ENCODE measurements at regions not wholly inside any gene's neighbourhood (a gene's known extent, or its start where the extent isn't known, plus 50 kb on each side); places are given as distances from the start of the nearest gene placed in this dataset.

DNA sequence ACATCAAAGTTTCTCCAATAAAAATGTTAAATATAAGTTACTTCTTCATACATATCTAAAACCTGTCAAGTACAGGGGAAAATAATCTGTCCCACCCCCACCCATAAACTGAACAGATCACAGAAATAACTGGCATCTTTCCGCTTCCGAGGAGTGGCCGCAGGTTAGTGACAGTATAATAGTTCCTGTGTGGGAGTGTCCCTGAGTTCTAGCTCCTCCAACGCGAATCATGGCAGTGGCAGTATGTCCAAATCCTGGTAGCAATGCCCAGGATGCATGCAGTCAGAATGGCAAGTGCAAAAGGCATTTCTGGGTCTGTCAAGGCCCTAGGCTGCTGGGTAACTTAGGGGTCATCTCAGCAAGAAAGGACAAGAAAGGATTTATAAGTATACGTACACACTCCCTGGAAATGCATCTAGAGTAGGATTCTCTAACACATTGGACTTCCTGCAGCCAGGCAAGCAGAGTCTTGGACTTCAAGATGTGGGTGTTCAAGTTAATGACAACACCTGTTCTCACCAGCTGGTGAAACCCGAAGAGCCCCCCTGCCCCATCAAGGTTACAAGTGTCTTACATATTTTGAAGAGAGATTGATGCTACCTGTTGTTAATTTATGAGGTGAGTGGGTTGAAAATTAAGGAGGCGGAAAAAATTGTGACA is 94.4 kb upstream of the COL1A2 start:
- ChIA-PET POLR2A (interaction anchor here (1.0 kb wide), 1 partner anchor 12 kb away, joined by 3 read pairs; no protein-coding TSS in a partner anchor), CTCF (no interaction called here)
- TF ChIP-seq ELF4 (IDR thresholded peaks at IDR 0.05) (no peak), ARNT (IDR thresholded peaks at IDR 0.05) (no peak), NFRKB (IDR thresholded peaks at IDR 0.05) (no peak), BHLHE40 (IDR thresholded peaks at IDR 0.05; ENCODE audit: borderline replicate concordance) (no peak), LEF1 (IDR thresholded peaks at IDR 0.05; ENCODE audit: borderline replicate concordance) (no peak), FOXM1 (IDR thresholded peaks at IDR 0.05; ENCODE audit: borderline replicate concordance) (no peak), CTBP1 (IDR thresholded peaks at IDR 0.05; ENCODE audit: borderline replicate concordance) (no peak)
- DNase-seq (ENCODE audit: extremely low spot score): no peak

DNA sequence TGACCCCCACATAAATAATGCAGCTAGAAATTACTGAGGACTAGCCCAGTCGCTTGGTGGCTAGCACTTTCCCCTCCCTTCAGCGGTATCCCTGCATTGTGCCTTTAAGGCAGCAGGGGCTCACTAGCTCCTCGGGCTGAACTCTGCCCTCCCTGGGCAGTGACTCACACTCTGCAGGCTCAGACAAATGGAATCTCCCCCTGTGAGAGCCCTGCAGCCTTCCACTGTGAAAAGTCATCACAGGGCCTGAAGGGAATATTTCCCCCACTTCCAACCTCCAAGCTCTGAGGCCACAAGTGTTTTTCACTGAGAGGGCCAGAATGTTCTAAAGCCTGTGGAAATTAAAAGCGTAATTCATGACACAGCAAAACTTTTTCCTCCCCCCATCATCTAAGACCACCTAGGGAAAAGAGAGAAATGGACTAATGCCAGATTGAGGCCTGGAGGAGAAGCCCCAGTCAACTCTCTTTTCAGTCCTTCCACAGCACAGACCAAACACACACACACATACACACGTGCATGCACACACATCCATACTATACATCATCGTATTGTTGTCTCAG is 93.6 kb upstream of the COL1A2 start:
- DNase-seq (ENCODE audit: extremely low spot score): peak; percentile 60
- ChIA-PET CTCF (no interaction called here), POLR2A (interaction anchor here (1.0 kb wide), 1 partner anchor 13 kb away, joined by 3 read pairs; no protein-coding TSS in a partner anchor)
- TF ChIP-seq TARDBP (IDR thresholded peaks at IDR 0.05): no peak
- TF ChIP-seq BHLHE40 (IDR thresholded peaks at IDR 0.05; ENCODE audit: borderline replicate concordance): no peak
- TF ChIP-seq L3MBTL2 (conservative IDR thresholded peaks at IDR 0.05): no peak
- TF ChIP-seq SUZ12 (IDR thresholded peaks at IDR 0.05): no peak
- no peak for TF ChIP-seq ZNF384 (IDR thresholded peaks at IDR 0.05)
- no peak for TF ChIP-seq HDGF (IDR thresholded peaks at IDR 0.05; ENCODE audit: borderline replicate concordance)
- TF ChIP-seq ARNT (IDR thresholded peaks at IDR 0.05): no peak
- TF ChIP-seq FOXK2 (IDR thresholded peaks at IDR 0.05): no peak
- TF ChIP-seq, protein P1, sequence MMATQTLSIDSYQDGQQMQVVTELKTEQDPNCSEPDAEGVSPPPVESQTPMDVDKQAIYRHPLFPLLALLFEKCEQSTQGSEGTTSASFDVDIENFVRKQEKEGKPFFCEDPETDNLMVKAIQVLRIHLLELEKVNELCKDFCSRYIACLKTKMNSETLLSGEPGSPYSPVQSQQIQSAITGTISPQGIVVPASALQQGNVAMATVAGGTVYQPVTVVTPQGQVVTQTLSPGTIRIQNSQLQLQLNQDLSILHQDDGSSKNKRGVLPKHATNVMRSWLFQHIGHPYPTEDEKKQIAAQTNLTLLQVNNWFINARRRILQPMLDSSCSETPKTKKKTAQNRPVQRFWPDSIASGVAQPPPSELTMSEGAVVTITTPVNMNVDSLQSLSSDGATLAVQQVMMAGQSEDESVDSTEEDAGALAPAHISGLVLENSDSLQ (IDR thresholded peaks at IDR 0.05): no peak
- no peak for TF ChIP-seq NFRKB (IDR thresholded peaks at IDR 0.05)
- TF ChIP-seq FOXM1 (IDR thresholded peaks at IDR 0.05; ENCODE audit: borderline replicate concordance): no peak
- no peak for TF ChIP-seq LEF1 (IDR thresholded peaks at IDR 0.05; ENCODE audit: borderline replicate concordance)
- no peak for TF ChIP-seq CTBP1 (IDR thresholded peaks at IDR 0.05; ENCODE audit: borderline replicate concordance)
- TF ChIP-seq FOXA1 (IDR thresholded peaks at IDR 0.05): no peak
- no peak for TF ChIP-seq ELF4 (IDR thresholded peaks at IDR 0.05)

DNA sequence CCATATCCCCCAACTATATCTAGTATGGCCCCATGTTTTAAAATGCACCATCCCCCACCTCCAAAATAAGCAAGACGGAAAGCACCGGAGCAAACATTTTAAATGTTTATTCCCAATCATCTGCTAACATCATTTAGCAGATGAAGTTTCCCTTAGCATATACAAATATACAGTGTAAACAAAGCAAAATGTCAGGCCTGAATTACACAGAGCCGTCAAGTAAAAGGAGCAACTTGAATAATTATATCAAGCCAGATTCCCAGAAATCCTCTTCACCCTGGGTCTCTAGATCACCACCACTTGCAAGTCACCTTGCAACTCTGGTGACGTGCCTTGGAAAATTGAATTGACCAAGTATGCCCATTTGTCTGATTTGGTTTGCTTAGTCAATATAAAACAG is 91.6 kb upstream of the COL1A2 start:
- ChIA-PET CTCF (no interaction called here), POLR2A (no interaction called here)
- no peak for TF ChIP-seq ARNT (IDR thresholded peaks at IDR 0.05)
- no peak for DNase-seq (ENCODE audit: extremely low spot score)

DNA sequence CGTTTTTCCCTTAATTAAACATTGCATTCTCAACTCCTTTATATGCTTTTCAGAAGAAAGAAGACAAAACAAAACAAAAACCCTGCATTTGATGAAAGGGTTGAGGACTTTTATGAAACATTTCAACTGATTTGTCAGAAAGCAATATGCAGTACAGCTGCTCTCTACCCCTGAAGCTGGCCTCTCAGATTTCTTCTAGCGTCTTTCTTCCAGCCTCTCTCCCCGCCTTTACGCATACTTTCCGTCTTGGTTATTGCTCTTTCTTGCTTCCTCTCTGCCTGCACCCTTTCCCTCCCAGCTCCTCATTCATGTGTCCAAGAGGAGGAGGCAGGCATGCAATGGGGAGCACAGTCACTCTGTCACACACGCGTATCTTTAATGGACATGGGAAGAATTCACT is 91.0 kb upstream of the COL1A2 start:
- POLR2A ChIA-PET: no interaction called here
- TF ChIP-seq ELF4 (IDR thresholded peaks at IDR 0.05): no peak
- no peak for TF ChIP-seq BHLHE40 (IDR thresholded peaks at IDR 0.05; ENCODE audit: borderline replicate concordance)
- no peak for TF ChIP-seq TARDBP (IDR thresholded peaks at IDR 0.05)
- no peak for TF ChIP-seq NFRKB (IDR thresholded peaks at IDR 0.05)
- CTCF ChIA-PET: no interaction called here
- no peak for DNase-seq (ENCODE audit: extremely low spot score)

DNA sequence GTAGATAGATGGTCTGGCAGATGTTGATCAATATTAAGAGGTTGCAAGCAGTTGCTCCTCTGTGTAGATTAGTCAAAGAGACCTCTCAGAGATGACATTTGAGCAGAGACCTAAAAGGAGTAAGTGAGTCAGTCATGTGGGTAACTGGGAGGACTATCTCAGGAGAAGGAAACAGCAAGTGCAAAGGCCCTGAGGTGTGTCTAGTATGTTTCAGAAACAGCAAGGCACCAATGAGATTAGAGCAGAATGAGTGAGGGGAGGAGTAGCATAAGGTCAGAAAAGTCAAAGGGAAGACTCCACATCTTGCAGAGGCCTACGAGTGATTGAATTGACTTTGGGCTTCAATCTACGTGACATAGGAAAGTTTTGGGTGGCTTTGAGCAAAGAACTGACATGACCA is 89.8 kb upstream of the COL1A2 start:
- DNase-seq (ENCODE audit: extremely low spot score): no peak
- TF ChIP-seq FOXK2 (IDR thresholded peaks at IDR 0.05) (no peak), BHLHE40 (IDR thresholded peaks at IDR 0.05; ENCODE audit: borderline replicate concordance) (no peak), HDGF (IDR thresholded peaks at IDR 0.05; ENCODE audit: borderline replicate concordance) (no peak), SUZ12 (IDR thresholded peaks at IDR 0.05) (no peak), CTBP1 (IDR thresholded peaks at IDR 0.05; ENCODE audit: borderline replicate concordance) (no peak), FOXM1 (IDR thresholded peaks at IDR 0.05; ENCODE audit: borderline replicate concordance) (no peak), SP1 (IDR thresholded peaks at IDR 0.05) (no peak), ZNF384 (IDR thresholded peaks at IDR 0.05) (no peak), TARDBP (IDR thresholded peaks at IDR 0.05) (no peak), ARNT (IDR thresholded peaks at IDR 0.05) (no peak)
- TF ChIP-seq, protein P1 (IDR thresholded peaks at IDR 0.05): no peak
- ChIA-PET CTCF (no interaction called here), POLR2A (no interaction called here)

DNA sequence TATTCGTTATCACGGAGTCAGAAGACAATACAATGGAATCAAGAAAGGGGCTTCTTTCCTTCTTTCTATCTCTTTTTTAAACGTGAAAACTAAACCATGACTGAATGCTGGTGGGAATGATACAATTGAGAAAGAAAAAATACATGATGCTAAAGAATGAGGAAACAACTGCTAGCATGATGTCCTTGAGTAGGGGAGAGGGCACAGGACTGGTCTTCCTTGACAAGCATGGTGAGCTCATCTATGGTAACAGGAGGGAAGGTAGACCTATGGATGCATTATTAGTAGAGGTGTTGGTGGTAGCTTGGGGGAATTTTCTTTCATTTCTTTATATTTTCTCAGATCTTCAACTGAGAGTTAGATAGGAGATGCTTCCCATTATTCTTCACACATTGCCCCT is 88.9 kb upstream of the COL1A2 start:
- POLR2A ChIA-PET: no interaction called here
- no peak for TF ChIP-seq HDGF (IDR thresholded peaks at IDR 0.05; ENCODE audit: borderline replicate concordance)
- no peak for TF ChIP-seq ARNT (IDR thresholded peaks at IDR 0.05)
- no peak for TF ChIP-seq SUZ12 (IDR thresholded peaks at IDR 0.05)
- TF ChIP-seq, protein P1 (IDR thresholded peaks at IDR 0.05): no peak
- TF ChIP-seq BHLHE40 (IDR thresholded peaks at IDR 0.05; ENCODE audit: borderline replicate concordance): no peak
- no peak for TF ChIP-seq FOXM1 (IDR thresholded peaks at IDR 0.05; ENCODE audit: borderline replicate concordance)
- no peak for TF ChIP-seq ZNF384 (IDR thresholded peaks at IDR 0.05)
- no peak for TF ChIP-seq TARDBP (IDR thresholded peaks at IDR 0.05)
- TF ChIP-seq NFRKB (IDR thresholded peaks at IDR 0.05): no peak
- TF ChIP-seq FOXA1 (IDR thresholded peaks at IDR 0.05): no peak
- TF ChIP-seq L3MBTL2 (conservative IDR thresholded peaks at IDR 0.05): no peak
- no peak for TF ChIP-seq ELF4 (IDR thresholded peaks at IDR 0.05)
- no peak for TF ChIP-seq SP1 (IDR thresholded peaks at IDR 0.05)
- TF ChIP-seq FOXK2 (IDR thresholded peaks at IDR 0.05): no peak
- TF ChIP-seq CTBP1 (IDR thresholded peaks at IDR 0.05; ENCODE audit: borderline replicate concordance): no peak
- TF ChIP-seq LEF1 (IDR thresholded peaks at IDR 0.05; ENCODE audit: borderline replicate concordance): no peak
- DNase-seq (ENCODE audit: extremely low spot score): no peak
- CTCF ChIA-PET: no interaction called here
